ENCODE measurements at regions not wholly inside any gene's neighbourhood (a gene's known extent, or its start where the extent isn't known, plus 50 kb on each side); places are given as distances from the start of the nearest gene placed in this dataset.

- ChIA-PET POLR2A (no interaction called here), CTCF (no interaction called here)
- ATAC-seq (no peak), DNase-seq (ENCODE audit: low read depth in 1 of 2, low spot score in 1 of 2) (no peak), FAIRE-seq (no peak)
- no peak overlapping the region for H3K4me2 ChIP-seq
- H3K4me3 ChIP-seq, result no peak overlapping the region
- 0% methylated on average over 2 of the region's 2 CpGs for WGBS (ENCODE audit: missing lambda C conversion rate)
- TF ChIP-seq JUNB (IDR thresholded peaks at IDR 0.05), result no peak
- no peak for TF ChIP-seq FOSB (CRISPR knock-in tag; IDR thresholded peaks at IDR 0.05)
- no peak for TF ChIP-seq RARB (CRISPR knock-in tag; IDR thresholded peaks at IDR 0.05)
- no peak for TF ChIP-seq HOXB13 (CRISPR knock-in tag; IDR thresholded peaks at IDR 0.05; ENCODE audit: low read depth)
- no peak for TF ChIP-seq NR3C1 (IDR thresholded peaks at IDR 0.05)
- no peak for TF ChIP-seq POLR2AphosphoS2 (conservative IDR thresholded peaks at IDR 0.05; ENCODE audit: low read length)
- TF ChIP-seq MYC (IDR thresholded peaks at IDR 0.05; ENCODE audit: borderline replicate concordance, low read length), result no peak
- TF ChIP-seq FOSL2 (IDR thresholded peaks at IDR 0.05), result no peak
- TF ChIP-seq FOSL2 (CRISPR knock-in tag; IDR thresholded peaks at IDR 0.05), result no peak
- no peak for TF ChIP-seq CBX2 (IDR thresholded peaks at IDR 0.05; ENCODE audit: borderline replicate concordance, low read depth)
- TF ChIP-seq MAX (IDR thresholded peaks at IDR 0.05), result no peak
- no peak for TF ChIP-seq HDAC2 (IDR thresholded peaks at IDR 0.05)
- TF ChIP-seq HEYL (CRISPR knock-in tag; IDR thresholded peaks at IDR 0.05), result no peak
- no peak for TF ChIP-seq RCOR1 (IDR thresholded peaks at IDR 0.05; ENCODE audit: low read depth, low read length)
- TF ChIP-seq ATOH8 (CRISPR knock-in tag; IDR thresholded peaks at IDR 0.05; ENCODE audit: low read depth), result no peak
- TF ChIP-seq EHMT2 (IDR thresholded peaks at IDR 0.05; ENCODE audit: low read depth), result no peak
- TF ChIP-seq CHD2 (IDR thresholded peaks at IDR 0.05; ENCODE audit: low read length, partially characterized antibody), result no peak
- TF ChIP-seq ESRRA (IDR thresholded peaks at IDR 0.05; ENCODE audit: borderline replicate concordance, low read length), result no peak
- TF ChIP-seq RFX5 (IDR thresholded peaks at IDR 0.05), result no peak
- no peaks in the 10 kb centered on the region for H3K9me3 ChIP-seq
- no peaks in the 10 kb centered on the region for H3K4me1 ChIP-seq
- H3K27ac ChIP-seq, result no peak overlapping the region
Observed at GRCh38 chr7:19617901-19618300, 90.9 kb downstream of the POLR1F start.

DNA sequence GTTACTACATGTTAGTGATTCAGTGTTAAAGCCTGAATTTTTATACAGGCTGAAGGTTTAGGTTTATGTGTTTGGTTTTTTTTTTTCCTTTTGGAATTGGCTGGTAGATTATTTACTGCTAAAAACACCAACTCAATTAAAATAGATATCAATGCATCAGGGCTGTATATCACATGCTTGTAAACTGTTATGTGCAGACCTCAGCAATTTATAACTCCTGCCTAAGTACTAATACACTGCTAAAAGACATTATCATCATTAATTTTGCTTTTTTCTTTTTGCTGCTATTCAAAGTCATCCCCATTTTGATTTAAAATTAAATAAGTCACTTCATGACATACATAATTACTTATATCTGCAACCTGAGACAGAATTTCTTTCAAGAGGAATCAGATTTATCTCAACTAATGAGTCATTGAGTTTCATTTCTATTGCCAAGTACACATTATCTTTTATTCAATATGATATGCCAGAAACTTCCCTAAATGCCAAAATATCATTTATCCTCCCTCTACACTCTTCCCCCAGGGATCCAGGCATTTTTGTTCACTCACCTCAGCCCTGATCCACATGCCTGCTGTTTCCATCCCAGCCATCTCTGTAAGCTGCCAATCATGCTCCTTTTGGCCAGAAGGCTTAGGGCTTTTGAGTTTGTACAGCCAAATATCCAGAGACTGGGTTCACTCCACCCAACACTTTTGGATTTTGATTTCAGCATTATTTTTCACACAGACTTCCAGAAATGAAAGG is 98.5 kb downstream of the POLR1F start:
- FAIRE-seq (no peak), ATAC-seq (no peak), DNase-seq (ENCODE audit: low read depth in 1 of 2, low spot score in 1 of 2) (no peak)
- POLR2A ChIA-PET, result no interaction called here
- CTCF ChIA-PET, result no interaction called here
- no peak overlapping the region for H3K4me3 ChIP-seq
- no peaks in the 10 kb centered on the region for H3K9me3 ChIP-seq
- no peak overlapping the region for H3K4me2 ChIP-seq
- H3K27ac ChIP-seq, result no peak overlapping the region
- H3K4me1 ChIP-seq, result no peaks in the 10 kb centered on the region
- TF ChIP-seq MAFK (IDR thresholded peaks at IDR 0.05; ENCODE audit: partially characterized antibody), result peak; percentile 9
- TF ChIP-seq ZNF302 (CRISPR knock-in tag; IDR thresholded peaks at IDR 0.05), result no peak

- no peaks in the 10 kb centered on the region; the same call in 2 of the 3 replicates for H3K9me3 ChIP-seq
- ATAC-seq (no peak), DNase-seq (ENCODE audit: low read depth in 1 of 2, low spot score in 1 of 2) (no peak), FAIRE-seq (no peak)
- ChIA-PET POLR2A (no interaction called here), CTCF (no interaction called here)
- 55% methylated on average over 3 of the region's 3 CpGs for WGBS (ENCODE audit: missing lambda C conversion rate)
- no peaks in the 10 kb centered on the region for H3K4me1 ChIP-seq
- H3K27ac ChIP-seq, result no peak overlapping the region
- TF ChIP-seq RAD21 (conservative IDR thresholded peaks at IDR 0.05 in 1 of 2, IDR thresholded peaks at IDR 0.05 in 1 of 2) (no peak), TP53 (CRISPR knock-in tag; IDR thresholded peaks at IDR 0.05) (no peak)
- no peak overlapping the region for H3K4me2 ChIP-seq
- no peak overlapping the region for H3K4me3 ChIP-seq
Observed at GRCh38 chr7:19589446-19589845, 119.4 kb downstream of the POLR1F start.

Data from A549 (cell line).